ENCODE measurements at regions not wholly inside any gene's neighbourhood (a gene's known extent, or its start where the extent isn't known, plus 50 kb on each side); places are given as distances from the start of the nearest gene placed in this dataset.

GRCh38 chr11:42345933-42346332 is 886.5 kb upstream of the LRRC4C start:
- no peaks in the 10 kb centered on the region for H3K36me3 Mint-ChIP-seq (ENCODE audit: low read depth)
- Histone ChIP-seq H3K4me1 (ENCODE audit: control insufficient read depth, insufficient read depth, low read length) (no peaks in the 10 kb centered on the region), H3K9me3 (ENCODE audit: control insufficient read depth, low read length) (peaks cover 16% of the 10 kb centered on the region), H3K36me3 (ENCODE audit: control insufficient read depth, insufficient read depth, low read length) (no peaks in the 10 kb centered on the region), H3K9ac (ENCODE audit: extremely low read depth, low read length, poor library complexity, severe bottlenecking) (no peak overlapping the region), H3K27ac (ENCODE audit: low read depth, low read length) (no peak overlapping the region), H3K4me3 (ENCODE audit: low read length) (no peak overlapping the region), H3K27me3 (ENCODE audit: control insufficient read depth, insufficient read depth, low read length, poor library complexity, severe bottlenecking) (no peaks in the 10 kb centered on the region)
- no peak for DNase-seq
- H3K9me3 Mint-ChIP-seq: peaks cover 13% of the 10 kb centered on the region
- H3K27ac Mint-ChIP-seq: no peak overlapping the region
- no peaks in the 10 kb centered on the region for H3K4me1 Mint-ChIP-seq
- no peak overlapping the region for H3K4me3 Mint-ChIP-seq
- no peaks in the 10 kb centered on the region for H3K27me3 Mint-ChIP-seq (ENCODE audit: insufficient read depth)
- TF ChIP-seq, protein P1, sequence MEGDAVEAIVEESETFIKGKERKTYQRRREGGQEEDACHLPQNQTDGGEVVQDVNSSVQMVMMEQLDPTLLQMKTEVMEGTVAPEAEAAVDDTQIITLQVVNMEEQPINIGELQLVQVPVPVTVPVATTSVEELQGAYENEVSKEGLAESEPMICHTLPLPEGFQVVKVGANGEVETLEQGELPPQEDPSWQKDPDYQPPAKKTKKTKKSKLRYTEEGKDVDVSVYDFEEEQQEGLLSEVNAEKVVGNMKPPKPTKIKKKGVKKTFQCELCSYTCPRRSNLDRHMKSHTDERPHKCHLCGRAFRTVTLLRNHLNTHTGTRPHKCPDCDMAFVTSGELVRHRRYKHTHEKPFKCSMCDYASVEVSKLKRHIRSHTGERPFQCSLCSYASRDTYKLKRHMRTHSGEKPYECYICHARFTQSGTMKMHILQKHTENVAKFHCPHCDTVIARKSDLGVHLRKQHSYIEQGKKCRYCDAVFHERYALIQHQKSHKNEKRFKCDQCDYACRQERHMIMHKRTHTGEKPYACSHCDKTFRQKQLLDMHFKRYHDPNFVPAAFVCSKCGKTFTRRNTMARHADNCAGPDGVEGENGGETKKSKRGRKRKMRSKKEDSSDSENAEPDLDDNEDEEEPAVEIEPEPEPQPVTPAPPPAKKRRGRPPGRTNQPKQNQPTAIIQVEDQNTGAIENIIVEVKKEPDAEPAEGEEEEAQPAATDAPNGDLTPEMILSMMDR (conservative IDR thresholded peaks at IDR 0.05): no peak

GRCh38 chr11:42363701-42364100 is 904.2 kb upstream of the LRRC4C start:
- Mint-ChIP-seq H3K9me3 (peaks cover 23% of the 10 kb centered on the region), H3K4me1 (peaks cover 2% of the 10 kb centered on the region)
- no peak overlapping the region for H3K27ac ChIP-seq (ENCODE audit: low read depth, low read length)

GRCh38 chr11:42390116-42390515 is 921.7 kb upstream of the API5 start:
- H3K4me3 Mint-ChIP-seq: no peak overlapping the region
- Histone ChIP-seq H3K9ac (ENCODE audit: extremely low read depth, low read length, poor library complexity, severe bottlenecking) (no peak overlapping the region), H3K27me3 (ENCODE audit: control insufficient read depth, insufficient read depth, low read length, poor library complexity, severe bottlenecking) (no peaks in the 10 kb centered on the region), H3K4me1 (ENCODE audit: control insufficient read depth, insufficient read depth, low read length) (no peaks in the 10 kb centered on the region), H3K9me3 (ENCODE audit: control insufficient read depth, low read length) (no peaks in the 10 kb centered on the region), H3K27ac (ENCODE audit: low read depth, low read length) (no peak overlapping the region), H3K4me3 (ENCODE audit: low read length) (no peak overlapping the region), H3K36me3 (ENCODE audit: control insufficient read depth, insufficient read depth, low read length) (no peaks in the 10 kb centered on the region)
- peaks cover 8% of the 10 kb centered on the region for H3K4me1 Mint-ChIP-seq
- no peaks in the 10 kb centered on the region for H3K27me3 Mint-ChIP-seq (ENCODE audit: insufficient read depth)
- H3K9me3 Mint-ChIP-seq: peaks cover 2% of the 10 kb centered on the region
- H3K27ac Mint-ChIP-seq: no peak overlapping the region
- H3K36me3 Mint-ChIP-seq (ENCODE audit: low read depth): no peaks in the 10 kb centered on the region
- TF ChIP-seq, protein P1 (conservative IDR thresholded peaks at IDR 0.05): no peak
- no peak for DNase-seq

More at GRCh38 chr11:42363701-42364100, 904.2 kb upstream of the LRRC4C start:
- H3K27ac Mint-ChIP-seq: no peak overlapping the region
- Histone ChIP-seq H3K9ac (ENCODE audit: extremely low read depth, low read length, poor library complexity, severe bottlenecking) (no peak overlapping the region), H3K36me3 (ENCODE audit: control insufficient read depth, insufficient read depth, low read length) (no peaks in the 10 kb centered on the region), H3K4me3 (ENCODE audit: low read length) (no peak overlapping the region), H3K27me3 (ENCODE audit: control insufficient read depth, insufficient read depth, low read length, poor library complexity, severe bottlenecking) (no peaks in the 10 kb centered on the region), H3K9me3 (ENCODE audit: control insufficient read depth, low read length) (peaks cover 7% of the 10 kb centered on the region), H3K4me1 (ENCODE audit: control insufficient read depth, insufficient read depth, low read length) (no peaks in the 10 kb centered on the region)
- no peak for DNase-seq
- H3K36me3 Mint-ChIP-seq (ENCODE audit: low read depth): peaks cover 6% of the 10 kb centered on the region
- WGBS, 2 experiments (ENCODE audit: insufficient coverage in 1 of 2, insufficient read length in 1 of 2): 86 to 100% methylated on average over 1 to 2 of the region's 2 CpGs
- no peak overlapping the region for H3K4me3 Mint-ChIP-seq
- TF ChIP-seq, protein P1 (conservative IDR thresholded peaks at IDR 0.05): no peak
- H3K27me3 Mint-ChIP-seq (ENCODE audit: insufficient read depth): no peaks in the 10 kb centered on the region
